Hematopoietic multipotent progenitor cell treated with erythropoietin and hydrocortisone succinate and interleukin-3 and kit ligand, for 8 days (in vitro differentiated cells): ENCODE measurements at regions not wholly inside any gene's neighbourhood (a gene's known extent, or its start where the extent isn't known, plus 50 kb on each side); places are given as distances from the start of the nearest gene placed in this dataset.

ENCODE experiments used
- DNase-seq: peaks from one replicate; pipeline ENCODE4 v3.0.0-alpha.2; 2015

GRCh38 chr4:4735136-4735750 is 124.2 kb upstream of the MSX1 start:
- no peak for DNase-seq

GRCh38 chr4:4734425-4734824 is 125.0 kb upstream of the MSX1 start:
- no peak for DNase-seq

- no peak for DNase-seq
Observed at GRCh38 chr4:4733663-4734062, 125.8 kb upstream of the MSX1 start.

- no peak for DNase-seq
Observed at GRCh38 chr4:4730249-4730648, 129.2 kb upstream of the MSX1 start.

GRCh38 chr4:4729206-4729605 is 130.3 kb upstream of the MSX1 start:
- DNase-seq: no peak

GRCh38 chr4:4727536-4727935 is 131.9 kb upstream of the MSX1 start:
- no peak for DNase-seq

GRCh38 chr4:4726051-4726450 is 133.4 kb upstream of the MSX1 start:
- no peak for DNase-seq

GRCh38 chr4:4724321-4724720 is 135.1 kb upstream of the MSX1 start:
- DNase-seq: no peak

- DNase-seq: no peak
Observed at GRCh38 chr4:4721636-4722035, 137.8 kb upstream of the MSX1 start.

- no peak for DNase-seq
Observed at GRCh38 chr4:4720646-4721045, 138.8 kb upstream of the MSX1 start.

- DNase-seq: no peak
Observed at GRCh38 chr4:4719436-4719835, 140.0 kb upstream of the MSX1 start.

GRCh38 chr4:4717692-4718091 is 141.8 kb upstream of the MSX1 start:
- DNase-seq: no peak

- no peak for DNase-seq
Observed at GRCh38 chr4:4714331-4714730, 145.1 kb upstream of the MSX1 start.

- no peak for DNase-seq
Observed at GRCh38 chr4:4712800-4713528, 146.5 kb upstream of the MSX1 start.

- DNase-seq: no peak
Observed at GRCh38 chr4:4711902-4712301, 147.6 kb upstream of the MSX1 start.

GRCh38 chr4:4709736-4710135 is 149.7 kb upstream of the MSX1 start:
- DNase-seq: no peak

GRCh38 chr4:4704267-4704666 is 155.2 kb upstream of the MSX1 start:
- DNase-seq: no peak

- no peak for DNase-seq
Observed at GRCh38 chr4:4697584-4697983, 155.7 kb upstream of the STX18 start.

GRCh38 chr4:4696530-4696929 is 154.7 kb upstream of the STX18 start:
- no peak for DNase-seq

- no peak for DNase-seq
Observed at GRCh38 chr4:4695497-4695896, 153.6 kb upstream of the STX18 start.

GRCh38 chr4:4694827-4695226 is 153.0 kb upstream of the STX18 start:
- no peak for DNase-seq

GRCh38 chr4:4694296-4694772 is 152.5 kb upstream of the STX18 start:
- DNase-seq: no peak

GRCh38 chr4:4693755-4694295 is 152.0 kb upstream of the STX18 start:
- no peak for DNase-seq

GRCh38 chr4:4693258-4693657 is 151.4 kb upstream of the STX18 start:
- no peak for DNase-seq

GRCh38 chr4:4690854-4691253 is 149.0 kb upstream of the STX18 start:
- DNase-seq: no peak
